Germinal center (tissue), 1 donor: ENCODE measurements at regions not wholly inside any gene's neighbourhood (a gene's known extent, or its start where the extent isn't known, plus 50 kb on each side); places are given as distances from the start of the nearest gene placed in this dataset.
"Not testable (repeated sequence)": the region's sequence is repeated elsewhere in the genome, so short reads cannot be mapped to it uniquely, and the experiment has no call there.

Source experiments
- DNase-seq: peaks from one replicate; pipeline ENCODE4 v3.0.0; 2012; ENCODE audit warnings: mixed read lengths, low spot score

- DNase-seq, result not testable (repeated sequence)
Measured at GRCh38 chr6:71360556-71361335, 72.1 kb downstream of the OGFRL1 start.

- DNase-seq, result no peak
Measured at GRCh38 chr6:71364889-71365542, 76.4 kb downstream of the OGFRL1 start.

GRCh38 chr6:71367756-71368155, 79.1 kb downstream of the OGFRL1 start:
- no peak for DNase-seq

GRCh38 chr6:71368284-71368683, 79.7 kb downstream of the OGFRL1 start:
- DNase-seq, result no peak

- DNase-seq, result no peak
Measured at GRCh38 chr6:71371559-71371958, 82.9 kb downstream of the OGFRL1 start.

GRCh38 chr6:71373943-71374342, 85.3 kb downstream of the OGFRL1 start:
- DNase-seq, result no peak

- DNase-seq, result no peak
Measured at GRCh38 chr6:71375676-71376075, 87.1 kb downstream of the OGFRL1 start.

GRCh38 chr6:71376830-71377229, 88.2 kb downstream of the OGFRL1 start:
- no peak for DNase-seq

- DNase-seq, result no peak
Measured at GRCh38 chr6:71383476-71383875, 94.9 kb downstream of the OGFRL1 start.

GRCh38 chr6:71383901-71384489, 95.4 kb downstream of the OGFRL1 start:
- DNase-seq, result peak; percentile 16

- no peak for DNase-seq
Measured at GRCh38 chr6:71385111-71385822, 96.7 kb downstream of the OGFRL1 start.

- DNase-seq, result no peak
Measured at GRCh38 chr6:71386215-71386614, 97.6 kb downstream of the OGFRL1 start.

- no peak for DNase-seq
Measured at GRCh38 chr6:71387179-71387578, 98.6 kb downstream of the OGFRL1 start.

GRCh38 chr6:71388068-71388744, 99.6 kb downstream of the OGFRL1 start:
- no peak for DNase-seq

- no peak for DNase-seq
Measured at GRCh38 chr6:71388856-71389527, 100.4 kb downstream of the OGFRL1 start.

GRCh38 chr6:71391126-71391525, 102.5 kb downstream of the OGFRL1 start:
- no peak for DNase-seq

GRCh38 chr6:71392276-71392675, 103.7 kb downstream of the OGFRL1 start:
- no peak for DNase-seq

GRCh38 chr6:71393471-71393870, 104.9 kb downstream of the OGFRL1 start:
- DNase-seq, result no peak

GRCh38 chr6:71393981-71394432, 105.4 kb downstream of the OGFRL1 start:
- DNase-seq, result no peak

GRCh38 chr6:71394926-71395325, 106.3 kb downstream of the OGFRL1 start:
- DNase-seq, result no peak

- DNase-seq, result no peak
Measured at GRCh38 chr6:71395731-71396409, 107.3 kb downstream of the OGFRL1 start.
